GM23248 (cell line): ENCODE measurements at regions not wholly inside any gene's neighbourhood (a gene's known extent, or its start where the extent isn't known, plus 50 kb on each side); places are given as distances from the start of the nearest gene placed in this dataset.

Experiments used
- DNase-seq: peaks from one replicate; pipeline ENCODE4 v3.0.0-alpha.2; 2015
- H2AFZ ChIP-seq: fragments of 200-600 bp; sonication (generic); 2 replicates; pipeline ENCODE4 v1.6.1; 2016; ENCODE audit warnings: antibody characterized with exemption
- H3F3A ChIP-seq: fragments of 200-600 bp; sonication (generic); 2 replicates; pipeline ENCODE4 v1.6.1; 2016; ENCODE audit warnings: mild to moderate bottlenecking, antibody characterized with exemption, mixed run types; ENCODE audit not compliant: insufficient read depth
- H3K27ac ChIP-seq: fragments of 200-600 bp; sonication (generic); 2 replicates; pipeline ENCODE4 v1.5.1; 2016; ENCODE audit warnings: mild to moderate bottlenecking
- H3K27me3 ChIP-seq: fragments of 200-600 bp; sonication (generic); replicated peaks from 2 replicates; pipeline ENCODE4 v1.6.1; 2016; ENCODE audit warnings: mild to moderate bottlenecking; ENCODE audit not compliant: insufficient read depth
- H3K36me3 ChIP-seq: fragments of 200-600 bp; sonication (generic); 2 replicates; pipeline ENCODE4 v1.6.1; 2016; ENCODE audit warnings: low read depth, mild to moderate bottlenecking
- H3K4me1 ChIP-seq: fragments of 200-600 bp; sonication (generic); 2 replicates; pipeline ENCODE4 v1.6.1; 2016; ENCODE audit warnings: mild to moderate bottlenecking; ENCODE audit not compliant: insufficient read depth
- H3K4me2 ChIP-seq: fragments of 200-600 bp; sonication (generic); one replicate; pipeline ENCODE4 v1.6.1; 2016; ENCODE audit warnings: mild to moderate bottlenecking; ENCODE audit not compliant: unreplicated experiment
- H3K4me3 ChIP-seq: fragments of 200-600 bp; sonication (generic); 2 replicates; pipeline ENCODE4 v1.5.1; 2016; ENCODE audit warnings: mild to moderate bottlenecking
- H3K79me2 ChIP-seq: fragments of 200-600 bp; sonication (generic); 2 replicates; pipeline ENCODE4 v1.6.1; 2016; ENCODE audit warnings: mild to moderate bottlenecking; ENCODE audit not compliant: insufficient read depth
- H3K9ac ChIP-seq: fragments of 200-600 bp; sonication (generic); 2 replicates; pipeline ENCODE4 v1.6.1; 2016; ENCODE audit warnings: mild to moderate bottlenecking
- H3K9me2 ChIP-seq: fragments of 200-600 bp; sonication (generic); 2 replicates; pipeline ENCODE4 v1.6.1; 2016; ENCODE audit warnings: mixed run types, mild to moderate bottlenecking, moderate library complexity; ENCODE audit not compliant: insufficient read depth
- H3K9me3 ChIP-seq: fragments of 200-600 bp; sonication (generic); one replicate; pipeline ENCODE4 v1.6.1; 2017; ENCODE audit warnings: low read depth
- H4K20me1 ChIP-seq: fragments of 200-600 bp; sonication (generic); 2 replicates; pipeline ENCODE4 v1.6.0; 2016; ENCODE audit not compliant: insufficient read depth
- EZH2 ChIP-seq: fragments of 200-600 bp; sonication (generic); IDR thresholded peaks from 2 replicates; pipeline ENCODE4 v1.6.1; 2018; ENCODE audit warnings: antibody characterized with exemption, mild to moderate bottlenecking; ENCODE audit not compliant: insufficient read depth, poor library complexity, severe bottlenecking
- EZH2phosphoT487 ChIP-seq: fragments of 200-600 bp; sonication (generic); IDR thresholded peaks from 2 replicates; pipeline ENCODE4 v1.6.1; 2018; ENCODE audit warnings: antibody characterized with exemption, moderate library complexity, mild to moderate bottlenecking, low read depth; ENCODE audit not compliant: insufficient read depth
- WGBS, 2 experiments: methylation state at CpG; one replicate each; pipeline ENCODE4 v1.1.6; 2015 to 2017; ENCODE audit warnings: low lambda C conversion rate in 2 of 2, low coverage in 1 of 2; ENCODE audit errors: missing lambda C conversion rate in 2 of 2; 5-methylcytosine and 5-hydroxymethylcytosine counted together
- in situ Hi-C: fragments of 300-500 bp; cut with MboI; formaldehyde crosslinking; loops from 2 replicates; pipeline ENCODE4 v1.15.0; 2020

DNA sequence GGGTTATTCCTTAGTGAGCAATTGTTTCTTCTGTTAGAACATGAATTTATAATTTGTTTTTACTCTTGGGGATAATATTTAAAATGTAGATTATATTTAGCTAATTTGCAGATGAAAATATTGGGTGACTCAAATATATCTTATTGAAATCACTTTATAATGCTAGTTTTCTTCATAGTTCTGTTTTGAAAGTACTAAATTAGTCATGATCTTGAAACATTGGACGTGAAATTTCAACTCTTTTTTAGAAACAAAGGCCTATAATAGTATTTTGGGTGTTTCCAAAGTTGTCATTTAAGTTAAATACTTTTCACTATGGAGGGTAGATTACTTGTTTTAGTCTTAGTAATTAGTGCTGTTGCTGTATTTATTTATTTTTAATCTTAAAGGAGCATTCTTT is 250.9 kb downstream of the UTRN start:
- 91 to 93% methylated on average over 1 of the region's 1 CpG for WGBS, 2 experiments
- H3K27me3 ChIP-seq, result no peaks in the 10 kb centered on the region

DNA sequence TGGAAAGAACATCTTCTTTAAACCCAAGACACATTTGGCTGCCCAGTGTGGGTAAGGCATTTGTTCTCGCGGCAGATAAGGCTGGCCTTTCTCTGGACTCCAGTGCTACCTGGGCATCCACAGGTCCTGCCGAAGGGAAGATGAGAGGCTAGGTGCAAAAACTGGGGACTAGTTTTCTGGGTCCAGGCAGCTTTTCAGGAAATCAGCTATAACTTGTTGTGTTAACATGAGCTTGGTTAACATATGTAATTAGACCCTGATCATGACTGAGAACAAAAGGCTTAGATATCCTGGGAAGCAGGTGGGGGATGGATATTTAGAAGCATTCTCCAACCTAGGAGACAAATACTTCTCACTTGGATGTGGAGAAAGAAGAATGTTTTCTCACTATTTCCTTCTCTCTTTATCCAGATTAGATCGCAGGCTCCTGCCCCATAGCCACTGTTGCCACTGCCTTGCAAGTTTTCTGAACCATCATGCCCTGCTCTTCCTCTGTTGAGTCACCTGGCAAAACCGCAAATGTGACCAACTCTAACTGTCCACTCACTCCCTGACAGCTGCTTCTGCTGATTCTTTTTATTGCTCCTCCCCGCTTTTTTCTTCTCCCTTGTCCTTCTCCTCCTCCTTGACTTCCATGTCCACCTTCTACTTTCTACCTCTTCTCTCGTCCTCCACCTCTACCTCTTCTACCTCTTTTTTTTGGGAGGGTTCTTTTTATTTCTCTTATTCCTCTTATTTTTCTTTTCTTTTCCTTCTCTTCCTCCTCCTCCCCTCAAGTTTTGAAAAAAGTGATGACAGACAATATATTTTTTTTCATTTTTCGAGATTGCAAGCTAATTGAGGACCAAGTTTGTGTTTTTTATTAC is 258.1 kb downstream of the UTRN start:
- peak; percentile 82 for DNase-seq
- 84 to 86% methylated on average over 8 of the region's 8 CpGs for WGBS, 2 experiments

More for the DNA sequence above, 250.9 kb downstream of the UTRN start:
- Histone ChIP-seq H3K9me3 (no peaks in the 10 kb centered on the region), H4K20me1 (no peaks in the 10 kb centered on the region), H2AFZ (no peak overlapping the region), H3K4me2 (no peak overlapping the region), H3K4me1 (no peaks in the 10 kb centered on the region), H3K9ac (no peak overlapping the region), H3K9me2 (no peaks in the 10 kb centered on the region), H3K79me2 (no peaks in the 10 kb centered on the region), H3K27ac (no peak overlapping the region), H3F3A (no peaks in the 10 kb centered on the region), H3K36me3 (peaks cover 38% of the 10 kb centered on the region), H3K4me3 (no peak overlapping the region)
- no peak for DNase-seq
- in situ Hi-C loops, result no loop called here
- TF ChIP-seq EZH2phosphoT487 (no peak), EZH2 (no peak)

DNA sequence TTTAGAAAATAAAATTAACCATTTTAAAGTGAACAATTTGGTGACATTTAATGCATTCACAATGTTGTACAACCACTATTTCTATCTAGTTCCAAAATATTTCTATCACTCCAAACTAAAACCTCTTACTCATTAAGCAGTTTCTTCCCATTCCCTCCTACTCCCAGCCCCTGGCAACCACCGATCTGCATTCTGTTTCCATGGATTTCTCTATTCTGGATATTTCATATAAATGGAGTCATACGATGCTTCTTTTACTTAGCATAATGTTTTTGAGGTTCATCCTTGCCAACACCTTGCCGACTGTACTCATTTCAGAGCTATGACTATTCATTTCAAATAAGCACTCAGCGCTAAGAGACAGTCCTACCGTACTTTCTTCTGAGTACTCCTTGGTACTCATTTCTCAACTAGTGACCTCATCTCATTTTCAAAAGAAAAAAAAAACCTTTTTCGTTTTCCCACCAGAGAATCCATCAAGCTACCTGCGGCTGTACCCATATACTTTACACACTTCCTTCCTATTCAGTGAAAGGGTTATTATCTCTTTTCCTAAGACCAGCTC is 259.2 kb downstream of the UTRN start:
- no peak for DNase-seq
- no peaks in the 10 kb centered on the region for H3K9me2 ChIP-seq
- no peaks in the 10 kb centered on the region for H3K9me3 ChIP-seq
- no peaks in the 10 kb centered on the region for H3K79me2 ChIP-seq
- H3K27ac ChIP-seq, result no peak overlapping the region
- H4K20me1 ChIP-seq, result no peaks in the 10 kb centered on the region
- peaks cover 29% of the 10 kb centered on the region for H3K36me3 ChIP-seq
- H3F3A ChIP-seq, result peaks cover 13% of the 10 kb centered on the region
- WGBS, 2 experiments, result 98 to 99% methylated on average over 7 of the region's 7 CpGs
- no peak overlapping the region for H3K9ac ChIP-seq
- TF ChIP-seq EZH2phosphoT487 (no peak), EZH2 (no peak)
- H3K4me3 ChIP-seq, result no peak overlapping the region
- in situ Hi-C loops, result no loop called here
- no peaks in the 10 kb centered on the region for H3K27me3 ChIP-seq
- H3K4me1 ChIP-seq, result peaks cover 26% of the 10 kb centered on the region
- no peak overlapping the region for H2AFZ ChIP-seq
- no peak overlapping the region for H3K4me2 ChIP-seq

More for the DNA sequence above, 258.1 kb downstream of the UTRN start:
- Histone ChIP-seq H3K79me2 (no peaks in the 10 kb centered on the region), H2AFZ (no peak overlapping the region), H3K27me3 (no peaks in the 10 kb centered on the region), H3K4me3 (no peak overlapping the region), H3K9me2 (no peaks in the 10 kb centered on the region), H3K9ac (no peak overlapping the region), H3F3A (peaks cover 13% of the 10 kb centered on the region), H3K4me1 (peaks cover 24% of the 10 kb centered on the region), H3K9me3 (no peaks in the 10 kb centered on the region), H4K20me1 (no peaks in the 10 kb centered on the region), H3K27ac (peak overlapping the region; percentile 19; the same call in 1 of the 2 replicates), H3K4me2 (no peak overlapping the region), H3K36me3 (peaks cover 23% of the 10 kb centered on the region; the same call in 1 of the 2 replicates)
- in situ Hi-C loops, result no loop called here
- TF ChIP-seq EZH2phosphoT487 (no peak), EZH2 (no peak)

DNA sequence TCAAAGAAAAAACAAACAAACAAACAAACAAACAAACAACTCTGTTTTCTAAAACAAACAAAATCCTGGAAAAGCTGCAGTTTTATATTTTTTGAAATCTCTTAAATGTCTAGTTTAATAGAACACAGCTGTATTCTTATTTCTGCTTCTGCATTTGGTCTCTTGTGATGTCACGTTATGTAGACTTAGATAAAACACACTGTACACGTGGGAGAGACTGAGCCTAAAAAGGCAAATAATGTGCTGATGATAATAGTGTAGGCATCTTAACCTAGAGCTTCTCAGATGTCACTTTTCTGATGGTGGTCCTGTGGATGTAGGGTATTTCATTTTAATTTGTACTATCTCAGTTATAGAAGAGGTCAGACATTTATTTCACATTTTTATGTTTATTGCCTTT is 261.7 kb downstream of the UTRN start:
- WGBS, 2 experiments, result 83 to 92% methylated on average over 2 of the region's 2 CpGs

More for the DNA sequence above, 261.7 kb downstream of the UTRN start:
- Histone ChIP-seq H3K4me1 (peaks cover 26% of the 10 kb centered on the region), H3K9ac (no peak overlapping the region), H3K9me3 (no peaks in the 10 kb centered on the region), H3K27me3 (no peaks in the 10 kb centered on the region), H3K4me2 (no peak overlapping the region), H3K79me2 (no peaks in the 10 kb centered on the region), H3K36me3 (peaks cover 39% of the 10 kb centered on the region), H3K9me2 (no peaks in the 10 kb centered on the region), H3K4me3 (no peak overlapping the region), H3K27ac (no peak overlapping the region), H2AFZ (no peak overlapping the region), H4K20me1 (no peaks in the 10 kb centered on the region), H3F3A (peaks cover 13% of the 10 kb centered on the region)
- in situ Hi-C loops, result no loop called here
- TF ChIP-seq EZH2phosphoT487 (no peak), EZH2 (no peak)
- DNase-seq, result no peak
